Nephron progenitor cell (in vitro differentiated cells): ENCODE measurements at regions not wholly inside any gene's neighbourhood (a gene's known extent, or its start where the extent isn't known, plus 50 kb on each side); places are given as distances from the start of the nearest gene placed in this dataset.

Experiments used
- DNase-seq: peaks from one replicate; pipeline ENCODE4 v3.0.0; 2021
- H3K27ac Mint-ChIP-seq: 2 replicates; pipeline ENCODE4 v1.8.0; 2021; ENCODE audit warnings: mild to moderate bottlenecking, moderate library complexity, mixed read lengths
- H3K27me3 Mint-ChIP-seq: 2 replicates; pipeline ENCODE4 v1.8.0; 2021; ENCODE audit warnings: mild to moderate bottlenecking, low read depth, mixed read lengths; ENCODE audit not compliant: poor library complexity
- H3K36me3 Mint-ChIP-seq: 2 replicates; pipeline ENCODE4 v1.8.0; 2021; ENCODE audit warnings: low read depth, mixed read lengths
- H3K4me1 Mint-ChIP-seq: 2 replicates; pipeline ENCODE4 v1.8.0; 2021; ENCODE audit warnings: mixed read lengths
- H3K4me3 Mint-ChIP-seq: 2 replicates; pipeline ENCODE4 v1.8.0; 2021; ENCODE audit warnings: mild to moderate bottlenecking, moderate library complexity, mixed read lengths
- H3K9me3 Mint-ChIP-seq: 2 replicates; pipeline ENCODE4 v1.8.0; 2021; ENCODE audit warnings: mild to moderate bottlenecking, moderate library complexity, mixed read lengths
- TF ChIP-seq, protein P1 (sequence below): fragments of 200-600 bp; sonication (generic); IDR thresholded peaks from 2 replicates; pipeline ENCODE4 v1.5.0; 2021; ENCODE audit warnings: antibody characterized with exemption

DNA sequence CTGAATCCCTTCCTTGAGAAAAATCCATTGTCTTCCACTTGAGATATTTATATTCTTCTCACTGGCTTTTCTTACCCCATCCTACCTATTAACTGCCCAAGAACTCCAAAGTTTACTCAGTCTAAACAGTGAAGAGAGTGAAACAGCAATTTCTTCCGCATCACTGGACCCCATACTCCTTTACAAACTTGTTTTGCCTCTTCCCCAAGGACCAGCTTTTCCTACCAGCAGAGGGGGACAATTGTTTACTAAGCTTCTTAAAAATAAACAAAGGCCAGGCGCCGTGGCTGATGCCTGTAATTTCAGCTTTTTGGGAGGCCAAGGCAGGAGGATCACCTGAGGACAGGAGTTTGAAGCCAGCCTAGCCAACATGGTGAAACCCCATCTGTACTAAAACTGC, 52.0 kb downstream of the LRATD1 start:
- Mint-ChIP-seq H3K9me3 (peaks cover 5% of the 10 kb centered on the region), H3K27me3 (peaks cover 2% of the 10 kb centered on the region), H3K36me3 (no peaks in the 10 kb centered on the region), H3K27ac (no peak overlapping the region), H3K4me1 (no peaks in the 10 kb centered on the region), H3K4me3 (no peak overlapping the region)
- TF ChIP-seq, protein P1, sequence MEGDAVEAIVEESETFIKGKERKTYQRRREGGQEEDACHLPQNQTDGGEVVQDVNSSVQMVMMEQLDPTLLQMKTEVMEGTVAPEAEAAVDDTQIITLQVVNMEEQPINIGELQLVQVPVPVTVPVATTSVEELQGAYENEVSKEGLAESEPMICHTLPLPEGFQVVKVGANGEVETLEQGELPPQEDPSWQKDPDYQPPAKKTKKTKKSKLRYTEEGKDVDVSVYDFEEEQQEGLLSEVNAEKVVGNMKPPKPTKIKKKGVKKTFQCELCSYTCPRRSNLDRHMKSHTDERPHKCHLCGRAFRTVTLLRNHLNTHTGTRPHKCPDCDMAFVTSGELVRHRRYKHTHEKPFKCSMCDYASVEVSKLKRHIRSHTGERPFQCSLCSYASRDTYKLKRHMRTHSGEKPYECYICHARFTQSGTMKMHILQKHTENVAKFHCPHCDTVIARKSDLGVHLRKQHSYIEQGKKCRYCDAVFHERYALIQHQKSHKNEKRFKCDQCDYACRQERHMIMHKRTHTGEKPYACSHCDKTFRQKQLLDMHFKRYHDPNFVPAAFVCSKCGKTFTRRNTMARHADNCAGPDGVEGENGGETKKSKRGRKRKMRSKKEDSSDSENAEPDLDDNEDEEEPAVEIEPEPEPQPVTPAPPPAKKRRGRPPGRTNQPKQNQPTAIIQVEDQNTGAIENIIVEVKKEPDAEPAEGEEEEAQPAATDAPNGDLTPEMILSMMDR, result no peak
- DNase-seq, result no peak

- H3K36me3 Mint-ChIP-seq, result no peaks in the 10 kb centered on the region
These were observed 58.4 kb downstream of the LRATD1 start for GRCh38 chr2:14690926-14691325.

DNA sequence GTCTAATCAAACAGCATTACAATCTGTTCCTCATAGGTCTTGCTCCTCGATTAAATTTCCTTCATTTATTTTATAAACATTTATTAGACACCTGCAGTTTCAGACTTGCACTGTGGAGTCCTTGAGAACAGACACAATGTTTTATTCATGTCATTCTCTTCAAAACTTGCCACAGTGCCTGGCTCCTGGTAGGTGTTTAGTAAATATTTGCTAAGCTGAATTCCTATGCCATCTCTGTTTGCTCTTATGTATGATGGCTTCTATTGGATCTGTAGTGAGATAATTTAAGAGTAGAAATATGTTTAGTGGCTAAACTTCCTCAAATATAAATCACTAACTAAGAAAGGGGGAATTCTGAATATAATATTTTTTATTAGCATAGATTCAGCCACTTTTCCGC, 61.4 kb downstream of the LRATD1 start:
- DNase-seq, result no peak
- H3K4me1 Mint-ChIP-seq, result no peaks in the 10 kb centered on the region
- no peak overlapping the region for H3K4me3 Mint-ChIP-seq
- no peaks in the 10 kb centered on the region for H3K36me3 Mint-ChIP-seq
- no peak overlapping the region for H3K27ac Mint-ChIP-seq
- TF ChIP-seq, protein P1, result no peak
- peaks cover 15% of the 10 kb centered on the region for H3K9me3 Mint-ChIP-seq
- peaks cover 6% of the 10 kb centered on the region for H3K27me3 Mint-ChIP-seq

More at GRCh38 chr2:14690926-14691325, 58.4 kb downstream of the LRATD1 start:
- H3K9me3 Mint-ChIP-seq, result peaks cover 17% of the 10 kb centered on the region
- H3K4me3 Mint-ChIP-seq, result no peak overlapping the region
- H3K4me1 Mint-ChIP-seq, result no peaks in the 10 kb centered on the region
- H3K27ac Mint-ChIP-seq, result no peak overlapping the region
- TF ChIP-seq, protein P1, result no peak
- peaks cover 2% of the 10 kb centered on the region for H3K27me3 Mint-ChIP-seq
- DNase-seq, result no peak

DNA sequence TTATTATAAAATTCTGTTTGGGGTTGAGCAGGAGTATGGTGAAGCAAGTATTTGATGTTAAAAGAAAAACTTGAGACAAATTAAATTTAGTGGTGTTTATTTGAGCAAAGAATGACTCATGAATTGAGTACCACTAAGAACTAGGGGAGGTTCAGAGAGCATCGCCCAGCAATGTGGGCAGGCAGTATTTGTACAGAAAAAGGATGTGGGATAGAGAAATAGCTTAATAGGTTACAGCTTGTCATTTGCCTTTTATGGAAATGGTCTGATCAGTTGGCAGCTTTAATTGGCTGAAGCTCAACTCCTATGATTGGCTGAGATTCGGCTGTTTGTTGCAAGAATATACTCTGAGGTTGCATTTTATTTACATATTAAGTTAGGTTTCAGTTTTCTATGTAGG, 68.2 kb downstream of the LRATD1 start:
- DNase-seq, result no peak
- Mint-ChIP-seq H3K27ac (no peak overlapping the region), H3K4me3 (no peak overlapping the region), H3K27me3 (peaks cover 3% of the 10 kb centered on the region), H3K9me3 (no peaks in the 10 kb centered on the region), H3K36me3 (no peaks in the 10 kb centered on the region), H3K4me1 (no peaks in the 10 kb centered on the region)
- TF ChIP-seq, protein P1, result no peak

DNA sequence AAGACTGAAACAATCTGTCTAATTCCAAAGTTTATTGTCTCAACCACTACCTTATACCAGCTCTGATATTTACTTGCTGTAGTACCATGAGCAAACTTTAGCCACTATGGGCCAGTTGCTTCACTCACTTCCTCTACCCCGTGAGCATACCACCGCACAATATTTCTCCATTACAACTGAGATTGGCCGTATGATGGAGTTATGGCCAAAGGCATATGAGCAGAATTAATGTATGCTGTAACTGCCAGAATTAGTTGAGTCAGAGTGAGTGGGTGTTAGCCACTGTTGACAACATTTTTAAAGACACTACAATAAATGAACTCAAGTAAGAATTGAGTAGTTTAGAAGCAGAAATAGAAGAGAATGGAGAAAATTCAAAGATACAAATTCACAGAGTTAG, 69.7 kb downstream of the LRATD1 start:
- no peak overlapping the region for H3K27ac Mint-ChIP-seq
- DNase-seq, result no peak
- H3K27me3 Mint-ChIP-seq, result peaks cover 3% of the 10 kb centered on the region
- no peak overlapping the region for H3K4me3 Mint-ChIP-seq
- no peaks in the 10 kb centered on the region for H3K36me3 Mint-ChIP-seq
- TF ChIP-seq, protein P1, result no peak
- H3K9me3 Mint-ChIP-seq, result no peaks in the 10 kb centered on the region
- H3K4me1 Mint-ChIP-seq, result no peaks in the 10 kb centered on the region

- Mint-ChIP-seq H3K36me3 (no peaks in the 10 kb centered on the region), H3K27ac (no peak overlapping the region), H3K4me3 (no peak overlapping the region), H3K27me3 (peaks cover 7% of the 10 kb centered on the region), H3K9me3 (no peaks in the 10 kb centered on the region), H3K4me1 (no peaks in the 10 kb centered on the region)
- TF ChIP-seq, protein P1, result no peak
- DNase-seq, result no peak
These were observed 73.7 kb downstream of the LRATD1 start for GRCh38 chr2:14706201-14706600.
